Ishikawa (cell line): ENCODE measurements at regions not wholly inside any gene's neighbourhood (a gene's known extent, or its start where the extent isn't known, plus 50 kb on each side); places are given as distances from the start of the nearest gene placed in this dataset.

ENCODE experiments used
- CEBPB ChIP-seq: IDR thresholded peaks from 2 replicates; pipeline ENCODE4 v1.6.1; 2012
- CREB1 ChIP-seq: IDR thresholded peaks from 2 replicates; pipeline ENCODE4 v1.6.1; 2012; ENCODE audit warnings: low read depth
- EGR1 ChIP-seq: IDR thresholded peaks from 2 replicates; pipeline ENCODE4 v1.6.1; 2012
- EP300 ChIP-seq: IDR thresholded peaks from 2 replicates; pipeline ENCODE4 v1.6.1; 2012; ENCODE audit warnings: borderline replicate concordance
- FOXM1 ChIP-seq: IDR thresholded peaks from 2 replicates; pipeline ENCODE4 v1.6.1; 2012; ENCODE audit warnings: low read depth, borderline replicate concordance
- RAD21 ChIP-seq: IDR thresholded peaks from 2 replicates; pipeline ENCODE4 v1.6.1; 2012; ENCODE audit warnings: low read depth
- TAF1 ChIP-seq: IDR thresholded peaks from 2 replicates; pipeline ENCODE4 v1.6.1; 2012; ENCODE audit warnings: low read depth, mild to moderate bottlenecking
- TEAD4 ChIP-seq: IDR thresholded peaks from 2 replicates; pipeline ENCODE4 v1.6.1; 2012
- TF ChIP-seq, protein P1 (sequence below): IDR thresholded peaks from 2 replicates; pipeline ENCODE4 v1.6.1; 2012; ENCODE audit warnings: low read depth, mild to moderate bottlenecking
- TF ChIP-seq, protein P2 (sequence below): IDR thresholded peaks from 2 replicates; pipeline ENCODE4 v1.6.1; 2012
- TF ChIP-seq, protein P3 (sequence below): IDR thresholded peaks from 2 replicates; pipeline ENCODE4 v1.6.1; 2012

DNA sequence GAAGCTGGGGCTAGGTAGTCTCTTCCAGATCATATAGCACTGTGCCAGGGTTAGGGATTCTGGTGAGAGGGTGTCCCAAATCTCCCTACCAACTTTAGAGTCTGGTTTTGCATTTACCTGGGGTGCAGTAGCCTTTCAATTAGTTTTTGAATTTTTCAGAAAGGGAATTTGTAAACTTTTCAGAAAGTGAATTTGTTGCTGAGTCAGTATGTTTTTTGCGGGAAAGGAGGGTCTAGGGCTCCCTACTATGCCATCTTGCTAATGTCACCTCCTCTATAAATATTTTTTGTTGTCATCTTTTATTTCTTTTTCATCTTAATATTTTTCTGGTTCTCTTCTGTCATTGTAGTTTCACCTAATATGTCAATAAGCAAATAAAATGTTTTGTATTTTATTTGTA, 95.8 kb upstream of the FAM98A start:
- TF ChIP-seq TAF1: no peak
- TF ChIP-seq CEBPB: no peak
- TF ChIP-seq RAD21: no peak
- TF ChIP-seq EGR1: no peak
- no peak for TF ChIP-seq TEAD4
- no peak for TF ChIP-seq EP300
- TF ChIP-seq, protein P1, sequence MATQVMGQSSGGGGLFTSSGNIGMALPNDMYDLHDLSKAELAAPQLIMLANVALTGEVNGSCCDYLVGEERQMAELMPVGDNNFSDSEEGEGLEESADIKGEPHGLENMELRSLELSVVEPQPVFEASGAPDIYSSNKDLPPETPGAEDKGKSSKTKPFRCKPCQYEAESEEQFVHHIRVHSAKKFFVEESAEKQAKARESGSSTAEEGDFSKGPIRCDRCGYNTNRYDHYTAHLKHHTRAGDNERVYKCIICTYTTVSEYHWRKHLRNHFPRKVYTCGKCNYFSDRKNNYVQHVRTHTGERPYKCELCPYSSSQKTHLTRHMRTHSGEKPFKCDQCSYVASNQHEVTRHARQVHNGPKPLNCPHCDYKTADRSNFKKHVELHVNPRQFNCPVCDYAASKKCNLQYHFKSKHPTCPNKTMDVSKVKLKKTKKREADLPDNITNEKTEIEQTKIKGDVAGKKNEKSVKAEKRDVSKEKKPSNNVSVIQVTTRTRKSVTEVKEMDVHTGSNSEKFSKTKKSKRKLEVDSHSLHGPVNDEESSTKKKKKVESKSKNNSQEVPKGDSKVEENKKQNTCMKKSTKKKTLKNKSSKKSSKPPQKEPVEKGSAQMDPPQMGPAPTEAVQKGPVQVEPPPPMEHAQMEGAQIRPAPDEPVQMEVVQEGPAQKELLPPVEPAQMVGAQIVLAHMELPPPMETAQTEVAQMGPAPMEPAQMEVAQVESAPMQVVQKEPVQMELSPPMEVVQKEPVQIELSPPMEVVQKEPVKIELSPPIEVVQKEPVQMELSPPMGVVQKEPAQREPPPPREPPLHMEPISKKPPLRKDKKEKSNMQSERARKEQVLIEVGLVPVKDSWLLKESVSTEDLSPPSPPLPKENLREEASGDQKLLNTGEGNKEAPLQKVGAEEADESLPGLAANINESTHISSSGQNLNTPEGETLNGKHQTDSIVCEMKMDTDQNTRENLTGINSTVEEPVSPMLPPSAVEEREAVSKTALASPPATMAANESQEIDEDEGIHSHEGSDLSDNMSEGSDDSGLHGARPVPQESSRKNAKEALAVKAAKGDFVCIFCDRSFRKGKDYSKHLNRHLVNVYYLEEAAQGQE: no peak
- TF ChIP-seq, protein P2, sequence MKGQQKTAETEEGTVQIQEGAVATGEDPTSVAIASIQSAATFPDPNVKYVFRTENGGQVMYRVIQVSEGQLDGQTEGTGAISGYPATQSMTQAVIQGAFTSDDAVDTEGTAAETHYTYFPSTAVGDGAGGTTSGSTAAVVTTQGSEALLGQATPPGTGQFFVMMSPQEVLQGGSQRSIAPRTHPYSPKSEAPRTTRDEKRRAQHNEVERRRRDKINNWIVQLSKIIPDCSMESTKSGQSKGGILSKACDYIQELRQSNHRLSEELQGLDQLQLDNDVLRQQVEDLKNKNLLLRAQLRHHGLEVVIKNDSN: no peak
- no peak for TF ChIP-seq CREB1
- TF ChIP-seq, protein P3, sequence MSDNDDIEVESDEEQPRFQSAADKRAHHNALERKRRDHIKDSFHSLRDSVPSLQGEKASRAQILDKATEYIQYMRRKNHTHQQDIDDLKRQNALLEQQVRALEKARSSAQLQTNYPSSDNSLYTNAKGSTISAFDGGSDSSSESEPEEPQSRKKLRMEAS: no peak
- TF ChIP-seq FOXM1: no peak
